G401.6 (cell line): ENCODE measurements at regions not wholly inside any gene's neighbourhood (a gene's known extent, or its start where the extent isn't known, plus 50 kb on each side); places are given as distances from the start of the nearest gene placed in this dataset.

ENCODE experiments used
- FAIRE-seq: peaks from 2 replicates; lab custom pipeline; 2012; peaks lifted over from hg19 to GRCh38; lab: Jason Lieb, UNC

- no peak for FAIRE-seq
Observed at GRCh38 chr6:44662461-44663121, 275.1 kb downstream of the CDC5L start.

GRCh38 chr6:44663860-44664634 is 276.5 kb downstream of the CDC5L start:
- FAIRE-seq = no peak

- FAIRE-seq = no peak
Observed at GRCh38 chr6:44664716-44665115, 277.2 kb downstream of the CDC5L start.

GRCh38 chr6:44665143-44665542 is 277.6 kb downstream of the CDC5L start:
- no peak for FAIRE-seq

- FAIRE-seq = no peak
Observed at GRCh38 chr6:44665683-44666082, 278.2 kb downstream of the CDC5L start.

- no peak for FAIRE-seq
Observed at GRCh38 chr6:44666324-44666723, 278.8 kb downstream of the CDC5L start.

- no peak for FAIRE-seq
Observed at GRCh38 chr6:44667226-44667625, 279.7 kb downstream of the CDC5L start.

- no peak for FAIRE-seq
Observed at GRCh38 chr6:44667668-44668390, 280.3 kb downstream of the CDC5L start.

GRCh38 chr6:44668391-44668930 is 281.0 kb downstream of the CDC5L start:
- no peak for FAIRE-seq

GRCh38 chr6:44668976-44669934 is 281.7 kb downstream of the CDC5L start:
- no peak for FAIRE-seq

- FAIRE-seq = no peak
Observed at GRCh38 chr6:44670146-44670545, 282.6 kb downstream of the CDC5L start.

- FAIRE-seq = no peak
Observed at GRCh38 chr6:44671333-44671732, 283.8 kb downstream of the CDC5L start.

GRCh38 chr6:44672086-44672485 is 284.6 kb downstream of the CDC5L start:
- FAIRE-seq = no peak

- FAIRE-seq = no peak
Observed at GRCh38 chr6:44672841-44673240, 285.3 kb downstream of the CDC5L start.

GRCh38 chr6:44674226-44675155 is 287.0 kb downstream of the CDC5L start:
- FAIRE-seq = no peak

- no peak for FAIRE-seq
Observed at GRCh38 chr6:44675449-44675848, 287.9 kb downstream of the CDC5L start.

- no peak for FAIRE-seq
Observed at GRCh38 chr6:44676246-44676790, 288.8 kb downstream of the CDC5L start.

- FAIRE-seq = no peak
Observed at GRCh38 chr6:44676826-44677433, 289.4 kb downstream of the CDC5L start.

GRCh38 chr6:44678252-44678935 is 290.9 kb downstream of the CDC5L start:
- no peak for FAIRE-seq
